ENCODE measurements at regions not wholly inside any gene's neighbourhood (a gene's known extent, or its start where the extent isn't known, plus 50 kb on each side); places are given as distances from the start of the nearest gene placed in this dataset.

DNA sequence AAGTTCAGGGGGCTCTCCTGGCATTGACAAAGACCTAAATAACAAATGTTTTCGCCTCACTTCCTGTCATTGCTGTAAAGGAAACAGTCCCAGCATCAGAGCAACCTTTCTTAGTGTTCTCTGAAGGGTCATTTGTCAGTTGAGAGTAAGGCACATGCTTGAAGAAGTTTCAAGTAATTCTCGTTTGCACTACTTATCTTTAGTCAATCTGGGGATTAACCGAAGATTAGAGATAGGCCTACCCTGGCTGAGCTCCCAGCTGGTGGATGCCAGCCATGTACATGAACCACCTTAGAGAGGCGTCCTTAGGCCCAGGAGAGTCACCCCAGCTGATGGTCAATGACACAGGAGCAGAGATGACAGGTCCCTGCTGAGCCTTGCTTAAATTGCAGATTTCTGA is 189.9 kb upstream of the PGRMC2 start:
- H3K4me3 ChIP-seq (ENCODE audit: low read depth, low read length): no peak overlapping the region
- TF ChIP-seq, protein P1, sequence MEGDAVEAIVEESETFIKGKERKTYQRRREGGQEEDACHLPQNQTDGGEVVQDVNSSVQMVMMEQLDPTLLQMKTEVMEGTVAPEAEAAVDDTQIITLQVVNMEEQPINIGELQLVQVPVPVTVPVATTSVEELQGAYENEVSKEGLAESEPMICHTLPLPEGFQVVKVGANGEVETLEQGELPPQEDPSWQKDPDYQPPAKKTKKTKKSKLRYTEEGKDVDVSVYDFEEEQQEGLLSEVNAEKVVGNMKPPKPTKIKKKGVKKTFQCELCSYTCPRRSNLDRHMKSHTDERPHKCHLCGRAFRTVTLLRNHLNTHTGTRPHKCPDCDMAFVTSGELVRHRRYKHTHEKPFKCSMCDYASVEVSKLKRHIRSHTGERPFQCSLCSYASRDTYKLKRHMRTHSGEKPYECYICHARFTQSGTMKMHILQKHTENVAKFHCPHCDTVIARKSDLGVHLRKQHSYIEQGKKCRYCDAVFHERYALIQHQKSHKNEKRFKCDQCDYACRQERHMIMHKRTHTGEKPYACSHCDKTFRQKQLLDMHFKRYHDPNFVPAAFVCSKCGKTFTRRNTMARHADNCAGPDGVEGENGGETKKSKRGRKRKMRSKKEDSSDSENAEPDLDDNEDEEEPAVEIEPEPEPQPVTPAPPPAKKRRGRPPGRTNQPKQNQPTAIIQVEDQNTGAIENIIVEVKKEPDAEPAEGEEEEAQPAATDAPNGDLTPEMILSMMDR (IDR thresholded peaks at IDR 0.05; ENCODE audit: low read depth, low read length): no peak
- H3K9me3 ChIP-seq (ENCODE audit: control insufficient read depth, insufficient read depth, low read length): no peaks in the 10 kb centered on the region; the same call in 1 of the 2 replicates
- no peak overlapping the region for H3K27ac ChIP-seq (ENCODE audit: low read depth, low read length)
- ChIA-PET CTCF (interaction anchor here (0.7 to 0.9 kb wide), 2 partner anchors 9 to 1624 kb away, joined by 3 to 5 read pairs; no protein-coding TSS in a partner anchor), POLR2A (no interaction called here)
- DNase-seq (ENCODE audit: low read depth, low spot score): no peak
- H3K27me3 ChIP-seq (ENCODE audit: control insufficient read depth, insufficient read depth, low read length): no peaks in the 10 kb centered on the region

DNA sequence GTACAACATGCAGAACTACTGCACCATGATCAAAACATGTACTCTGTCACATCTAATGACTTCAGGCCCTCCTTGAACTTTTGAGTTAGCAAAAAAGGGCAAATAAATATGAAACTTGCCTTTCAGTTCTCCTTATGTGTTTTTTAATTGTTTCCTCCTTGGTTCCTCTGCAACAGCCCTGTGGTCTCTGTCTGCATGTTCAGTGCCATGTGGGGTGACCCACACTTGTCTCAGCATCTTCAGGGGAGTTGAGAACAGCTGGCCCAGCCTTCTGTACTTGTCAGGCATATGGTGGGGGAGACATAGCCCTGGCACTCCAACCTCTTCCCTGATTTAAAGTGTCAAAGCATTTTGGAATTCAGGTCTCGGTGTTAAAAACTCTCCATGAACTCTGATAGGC is 188.0 kb upstream of the PGRMC2 start:
- Histone ChIP-seq H3K27ac (ENCODE audit: low read depth, low read length) (no peak overlapping the region), H3K9me3 (ENCODE audit: control insufficient read depth, insufficient read depth, low read length) (no peaks in the 10 kb centered on the region; the same call in 1 of the 2 replicates), H3K27me3 (ENCODE audit: control insufficient read depth, insufficient read depth, low read length) (no peaks in the 10 kb centered on the region), H3K4me3 (ENCODE audit: low read depth, low read length) (no peak overlapping the region)
- no peak for DNase-seq (ENCODE audit: low read depth, low spot score)
- CTCF ChIA-PET: no interaction called here
- POLR2A ChIA-PET: interaction anchor here (0.6 kb wide), 1 partner anchor 46 kb away, joined by 9 read pairs; no protein-coding TSS in a partner anchor
- TF ChIP-seq, protein P1 (IDR thresholded peaks at IDR 0.05; ENCODE audit: low read depth, low read length): no peak

DNA sequence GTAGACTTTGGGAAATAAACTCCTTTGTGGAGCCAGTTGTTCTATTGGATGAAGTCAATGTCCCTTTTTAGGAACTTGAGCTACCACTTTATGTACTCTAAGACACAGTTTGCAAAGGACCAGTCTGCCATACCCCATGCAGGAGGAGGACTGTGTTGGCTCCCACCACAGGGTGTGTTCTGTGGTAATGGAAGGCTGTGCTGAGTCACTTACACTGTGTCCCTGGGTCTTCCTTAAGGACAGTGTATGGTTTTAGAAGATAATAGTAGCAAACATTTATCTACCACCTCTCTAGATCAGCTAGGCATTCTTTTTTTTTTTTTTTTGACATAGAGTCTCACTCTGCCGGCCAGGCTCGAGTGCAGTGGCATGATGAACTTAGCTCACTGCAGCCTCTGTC is 184.0 kb upstream of the PGRMC2 start:
- H3K9me3 ChIP-seq (ENCODE audit: control insufficient read depth, insufficient read depth, low read length): no peaks in the 10 kb centered on the region; the same call in 1 of the 2 replicates
- H3K4me3 ChIP-seq (ENCODE audit: low read depth, low read length): no peak overlapping the region
- no peak for DNase-seq (ENCODE audit: low read depth, low spot score)
- ChIA-PET POLR2A (no interaction called here), CTCF (interaction anchor here (1.1 to 1.8 kb wide), 2 partner anchors 17 to 281 kb away, joined by 4 to 14 read pairs; no protein-coding TSS in a partner anchor)
- H3K27me3 ChIP-seq (ENCODE audit: control insufficient read depth, insufficient read depth, low read length): no peaks in the 10 kb centered on the region
- H3K27ac ChIP-seq (ENCODE audit: low read depth, low read length): no peak overlapping the region
- TF ChIP-seq, protein P1 (IDR thresholded peaks at IDR 0.05; ENCODE audit: low read depth, low read length): no peak

DNA sequence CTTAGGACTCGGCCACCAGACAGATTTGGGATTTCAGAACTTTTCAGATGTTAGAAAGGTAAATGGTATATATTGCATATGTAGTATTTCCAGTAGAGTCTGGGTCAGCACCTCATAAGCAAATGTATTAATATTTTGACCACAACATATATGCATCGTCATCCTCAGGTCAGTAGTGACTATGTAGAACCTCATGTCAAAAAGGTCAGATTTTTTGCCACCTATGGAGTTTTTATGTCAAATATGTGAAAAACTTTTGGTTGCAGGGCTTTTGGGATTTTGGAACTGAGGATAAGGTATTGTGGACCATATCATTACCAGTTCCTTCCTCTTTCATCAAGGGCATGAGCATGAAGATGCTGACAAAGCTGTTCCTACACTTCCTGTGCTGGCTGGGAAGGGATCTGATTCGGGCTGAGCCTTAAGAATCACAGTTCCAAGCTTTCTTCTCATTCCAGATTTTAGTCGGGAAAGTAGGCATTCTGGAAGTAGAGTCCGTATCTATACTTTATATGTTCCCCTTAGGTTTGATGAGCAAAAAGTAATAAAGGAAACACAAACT is 183.0 kb upstream of the PGRMC2 start:
- no peak overlapping the region for H3K4me3 ChIP-seq (ENCODE audit: low read depth, low read length)
- POLR2A ChIA-PET: no interaction called here
- TF ChIP-seq, protein P1 (IDR thresholded peaks at IDR 0.05; ENCODE audit: low read depth, low read length): no peak
- no peaks in the 10 kb centered on the region; the same call in 1 of the 2 replicates for H3K9me3 ChIP-seq (ENCODE audit: control insufficient read depth, insufficient read depth, low read length)
- DNase-seq (ENCODE audit: low read depth, low spot score): no peak
- CTCF ChIA-PET: interaction anchor here (0.6 to 1.8 kb wide), 2 partner anchors 16 to 420 kb away, joined by 3 to 14 read pairs; no protein-coding TSS in a partner anchor
- H3K27ac ChIP-seq (ENCODE audit: low read depth, low read length): no peak overlapping the region
- no peaks in the 10 kb centered on the region for H3K27me3 ChIP-seq (ENCODE audit: control insufficient read depth, insufficient read depth, low read length)

Measured in AG04450 (cell line).